SU-DHL-6 (cell line): ENCODE measurements at regions not wholly inside any gene's neighbourhood (a gene's known extent, or its start where the extent isn't known, plus 50 kb on each side); places are given as distances from the start of the nearest gene placed in this dataset.

Experiments used
- H2AFZ ChIP-seq: fragments of 200-600 bp; sonication (generic); 2 replicates; pipeline ENCODE4 v1.6.1; 2014; ENCODE audit warnings: low read depth, mild to moderate bottlenecking, moderate library complexity, mixed read lengths, antibody characterized with exemption, low read length; ENCODE audit not compliant: severe bottlenecking
- H3F3A ChIP-seq: fragments of 200-600 bp; shearing (Covaris generic); 2 replicates; pipeline ENCODE4 v1.6.0; 2016; ENCODE audit warnings: antibody characterized with exemption, mild to moderate bottlenecking; ENCODE audit not compliant: insufficient read depth
- H3K27ac ChIP-seq: fragments of 200-600 bp; sonication (generic); 2 replicates; pipeline ENCODE4 v1.5.1; 2016; ENCODE audit warnings: low read depth, mild to moderate bottlenecking, low read length, moderate library complexity, mixed read lengths
- H3K27me3 ChIP-seq: fragments of 200-600 bp; sonication (generic), shearing (Covaris generic); 2 replicates; pipeline ENCODE4 v1.6.0; 2014; ENCODE audit warnings: mild to moderate bottlenecking, low read length
- H3K36me3 ChIP-seq: fragments of 200-600 bp; sonication (generic); 2 replicates; pipeline ENCODE4 v1.6.1; 2014; ENCODE audit warnings: mild to moderate bottlenecking, low read length, mixed read lengths
- H3K4me2 ChIP-seq: fragments of 300-600, 200-600 bp; shearing (Covaris generic), sonication (generic); 2 replicates; pipeline ENCODE4 v1.6.0; 2014; ENCODE audit warnings: low read length, low read depth, mild to moderate bottlenecking; ENCODE audit not compliant: poor library complexity, severe bottlenecking
- H3K4me3 ChIP-seq: fragments of 200-600 bp; sonication (generic); 2 replicates; pipeline ENCODE4 v1.5.1; 2014; ENCODE audit warnings: antibody characterized with exemption, low read length, mild to moderate bottlenecking, mixed read lengths; ENCODE audit not compliant: insufficient read depth, poor library complexity, severe bottlenecking
- H3K79me2 ChIP-seq: fragments of 200-600 bp; sonication (generic); 2 replicates; pipeline ENCODE4 v1.6.1; 2014; ENCODE audit warnings: mild to moderate bottlenecking, low read length, moderate library complexity; ENCODE audit not compliant: insufficient read depth
- H3K9ac ChIP-seq: fragments of 200-600 bp; sonication (generic); 2 replicates; pipeline ENCODE4 v1.7.0; 2014; ENCODE audit warnings: mild to moderate bottlenecking, low read length
- H3K9me2 ChIP-seq: fragments of 200-600 bp; sonication (generic); replicated peaks from 2 replicates; pipeline ENCODE4 v1.6.1; 2014; ENCODE audit warnings: low read length; ENCODE audit not compliant: insufficient read depth
- H3K9me3 ChIP-seq: fragments of 200-600 bp; sonication (generic); 2 replicates; pipeline ENCODE4 v1.6.1; 2014; ENCODE audit warnings: low read length, mixed read lengths; ENCODE audit not compliant: insufficient read depth
- H4K20me1 ChIP-seq: fragments of 200-600 bp; sonication (generic); 2 replicates; pipeline ENCODE4 v1.6.1; 2014; ENCODE audit warnings: low read depth, mild to moderate bottlenecking, antibody characterized with exemption, low read length, moderate library complexity, mixed read lengths
- CTCF ChIP-seq: fragments of 200-600 bp; sonication (generic); IDR thresholded peaks from one replicate; pipeline ENCODE4 v1.5.1; 2017; ENCODE audit warnings: antibody characterized with exemption, mild to moderate bottlenecking, low read length, moderate library complexity; ENCODE audit not compliant: insufficient read depth, poor library complexity, severe bottlenecking
- EZH2phosphoT487 ChIP-seq: fragments of 200-600 bp; sonication (generic), shearing (Covaris generic); conservative IDR thresholded peaks from 2 replicates; pipeline ENCODE4 v1.6.1; 2018; ENCODE audit warnings: mild to moderate bottlenecking, antibody characterized with exemption, low read length, moderate library complexity, mixed read lengths

DNA sequence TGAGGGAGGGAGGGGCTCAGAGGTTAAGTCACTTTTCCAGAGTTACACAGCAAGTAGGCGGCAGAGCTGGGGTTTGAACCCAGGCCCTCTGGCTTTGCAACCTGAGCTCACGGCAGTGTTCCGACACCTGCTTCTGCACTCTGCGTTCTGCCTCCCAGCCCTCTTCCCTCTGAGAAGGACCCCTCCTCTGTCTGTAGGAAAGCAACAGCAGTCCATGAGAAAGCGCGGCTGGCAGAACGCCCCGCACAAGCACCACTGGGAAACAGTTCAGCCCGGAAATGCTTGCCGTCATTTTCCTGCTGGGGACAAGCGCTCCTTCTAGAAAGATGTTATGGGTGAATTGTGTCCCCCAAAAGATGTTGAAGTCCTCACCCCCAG is 241.1 kb downstream of the NPHP4 start:
- Histone ChIP-seq H3K36me3 (no peaks in the 10 kb centered on the region), H3K9me2 (no peaks in the 10 kb centered on the region), H3K9me3 (no peaks in the 10 kb centered on the region), H3K27me3 (no peaks in the 10 kb centered on the region), H2AFZ (no peak overlapping the region), H3K4me3 (no peak overlapping the region), H4K20me1 (no peaks in the 10 kb centered on the region), H3F3A (no peaks in the 10 kb centered on the region), H3K4me2 (no peak overlapping the region), H3K79me2 (no peaks in the 10 kb centered on the region), H3K27ac (no peak overlapping the region), H3K9ac (no peak overlapping the region)
- TF ChIP-seq EZH2phosphoT487 = no peak
- no peak for TF ChIP-seq CTCF

GRCh38 chr1:5750186-5751162 is 241.8 kb downstream of the NPHP4 start:
- H3K4me3 ChIP-seq = no peak overlapping the region
- H2AFZ ChIP-seq = no peak overlapping the region
- H3K79me2 ChIP-seq = no peaks in the 10 kb centered on the region
- no peaks in the 10 kb centered on the region for H4K20me1 ChIP-seq
- no peak overlapping the region for H3K4me2 ChIP-seq
- no peak overlapping the region for H3K9ac ChIP-seq
- H3K27ac ChIP-seq = no peak overlapping the region
- H3K9me2 ChIP-seq = no peaks in the 10 kb centered on the region
- no peak for TF ChIP-seq CTCF
- TF ChIP-seq EZH2phosphoT487 = no peak
- H3F3A ChIP-seq = no peaks in the 10 kb centered on the region
- H3K27me3 ChIP-seq = no peaks in the 10 kb centered on the region
- H3K9me3 ChIP-seq = no peaks in the 10 kb centered on the region
- no peaks in the 10 kb centered on the region for H3K36me3 ChIP-seq

- H3K9me2 ChIP-seq = no peaks in the 10 kb centered on the region
- H3K27ac ChIP-seq = no peak overlapping the region
- no peak overlapping the region for H2AFZ ChIP-seq
- H3K9ac ChIP-seq = no peak overlapping the region
- no peaks in the 10 kb centered on the region for H3K79me2 ChIP-seq
- no peaks in the 10 kb centered on the region for H3K36me3 ChIP-seq
- H3K4me3 ChIP-seq = no peak overlapping the region
- H4K20me1 ChIP-seq = no peaks in the 10 kb centered on the region
- no peaks in the 10 kb centered on the region for H3K27me3 ChIP-seq
- no peaks in the 10 kb centered on the region for H3K9me3 ChIP-seq
- H3F3A ChIP-seq = no peaks in the 10 kb centered on the region
- TF ChIP-seq CTCF (no peak), EZH2phosphoT487 (no peak)
- H3K4me2 ChIP-seq = no peak overlapping the region
These were observed 243.7 kb downstream of the NPHP4 start for GRCh38 chr1:5748286-5749225.
